Neural progenitor cell (in vitro differentiated cells): ENCODE measurements at regions not wholly inside any gene's neighbourhood (a gene's known extent, or its start where the extent isn't known, plus 50 kb on each side); places are given as distances from the start of the nearest gene placed in this dataset.
A peak's percentile ranks its signal among the peaks of the same experiment; 100 is the strongest.

ENCODE experiments used
- DNase-seq: peaks from one replicate; pipeline ENCODE4 v3.0.0-alpha.2; 2016; ENCODE audit warnings: low spot score
- H2AFZ ChIP-seq: fragments of 200-600 bp; sonication (generic); replicated peaks from 2 replicates; pipeline ENCODE4 v1.6.1; 2016; ENCODE audit warnings: antibody characterized with exemption
- H3F3A ChIP-seq: fragments of 200-600 bp; sonication (generic); 2 replicates; pipeline ENCODE4 v1.6.1; 2016; ENCODE audit warnings: antibody characterized with exemption, low read depth
- H3K27ac ChIP-seq: fragments of 200-600 bp; sonication (generic); 2 replicates; pipeline ENCODE4 v1.5.1; 2016; ENCODE audit warnings: mild to moderate bottlenecking
- H3K27me3 ChIP-seq: fragments of 200-600 bp; sonication (generic); 2 replicates; pipeline ENCODE4 v1.6.1; 2016; ENCODE audit warnings: mild to moderate bottlenecking, moderate library complexity
- H3K36me3 ChIP-seq: fragments of 200-600 bp; sonication (generic); 2 replicates; pipeline ENCODE4 v1.5.1; 2016
- H3K4me1 ChIP-seq: fragments of 200-600 bp; sonication (generic); 2 replicates; pipeline ENCODE4 v1.6.1; 2016; ENCODE audit warnings: mixed run types
- H3K4me2 ChIP-seq: fragments of 200-600 bp; sonication (generic); 2 replicates; pipeline ENCODE4 v1.6.1; 2016
- H3K4me3 ChIP-seq: fragments of 200-600 bp; sonication (generic); 2 replicates; pipeline ENCODE4 v1.5.1; 2016
- H3K79me2 ChIP-seq: fragments of 200-600 bp; sonication (generic); 2 replicates; pipeline ENCODE4 v1.6.1; 2016; ENCODE audit warnings: low read depth
- H3K9ac ChIP-seq: fragments of 200-600 bp; sonication (generic); 2 replicates; pipeline ENCODE4 v1.6.1; 2016
- H3K9me3 ChIP-seq: fragments of 200-600 bp; sonication (generic); 2 replicates; pipeline ENCODE4 v1.5.1; 2016; ENCODE audit warnings: low read depth
- H4K20me1 ChIP-seq: fragments of 200-600 bp; sonication (generic); 2 replicates; pipeline ENCODE4 v1.6.1; 2016; ENCODE audit warnings: low read depth
- H3K27ac Mint-ChIP-seq: 3 replicates; pipeline ENCODE4 v1.8.0; 2021; ENCODE audit warnings: mixed read lengths
- H3K27me3 Mint-ChIP-seq: 2 replicates; pipeline ENCODE4 v1.8.0; 2022; ENCODE audit warnings: low read depth, mild to moderate bottlenecking, inconsistent platforms, moderate library complexity, mixed read lengths; ENCODE audit not compliant: insufficient read depth
- H3K36me3 Mint-ChIP-seq: 3 replicates; pipeline ENCODE4 v1.8.0; 2021; ENCODE audit warnings: mixed read lengths
- H3K4me1 Mint-ChIP-seq: 3 replicates; pipeline ENCODE4 v1.8.0; 2021; ENCODE audit warnings: mixed read lengths
- H3K4me3 Mint-ChIP-seq: 3 replicates; pipeline ENCODE4 v1.8.0; 2021; ENCODE audit warnings: mild to moderate bottlenecking, moderate library complexity, mixed read lengths
- H3K9me3 Mint-ChIP-seq: 3 replicates; pipeline ENCODE4 v1.8.0; 2020; ENCODE audit warnings: mixed read lengths
- EZH2 ChIP-seq: fragments of 200-600 bp; sonication (generic); IDR thresholded peaks from 2 replicates; pipeline ENCODE4 v1.6.1; 2017; ENCODE audit warnings: antibody characterized with exemption, mild to moderate bottlenecking, moderate library complexity
- EZH2phosphoT487 ChIP-seq: fragments of 200-600 bp; sonication (generic); IDR thresholded peaks from 2 replicates; pipeline ENCODE4 v1.6.1; 2017; ENCODE audit warnings: antibody characterized with exemption
- TF ChIP-seq, protein P1 (sequence below): fragments of 200-600 bp; sonication (generic); IDR thresholded peaks from 2 replicates; pipeline ENCODE4 v1.5.1; 2017; ENCODE audit warnings: antibody characterized with exemption, mild to moderate bottlenecking

GRCh38 chr6:104130343-104130742 is 729.4 kb downstream of the HACE1 start:
- no peak for DNase-seq
- H4K20me1 ChIP-seq: no peaks in the 10 kb centered on the region
- H3K4me3 ChIP-seq: no peak overlapping the region
- no peak overlapping the region for H2AFZ ChIP-seq
- Mint-ChIP-seq H3K4me3 (no peak overlapping the region), H3K36me3 (no peaks in the 10 kb centered on the region), H3K27me3 (peaks cover 3% of the 10 kb centered on the region), H3K4me1 (peaks cover 6% of the 10 kb centered on the region), H3K27ac (no peak overlapping the region), H3K9me3 (no peaks in the 10 kb centered on the region)
- H3K4me2 ChIP-seq: no peak overlapping the region
- H3F3A ChIP-seq: no peaks in the 10 kb centered on the region
- no peak overlapping the region for H3K9ac ChIP-seq
- H3K36me3 ChIP-seq: no peaks in the 10 kb centered on the region
- H3K79me2 ChIP-seq: no peaks in the 10 kb centered on the region
- H3K27me3 ChIP-seq: no peaks in the 10 kb centered on the region
- H3K9me3 ChIP-seq: no peaks in the 10 kb centered on the region
- no peaks in the 10 kb centered on the region for H3K4me1 ChIP-seq
- no peak overlapping the region for H3K27ac ChIP-seq
- no peak for TF ChIP-seq EZH2
- TF ChIP-seq, protein P1, sequence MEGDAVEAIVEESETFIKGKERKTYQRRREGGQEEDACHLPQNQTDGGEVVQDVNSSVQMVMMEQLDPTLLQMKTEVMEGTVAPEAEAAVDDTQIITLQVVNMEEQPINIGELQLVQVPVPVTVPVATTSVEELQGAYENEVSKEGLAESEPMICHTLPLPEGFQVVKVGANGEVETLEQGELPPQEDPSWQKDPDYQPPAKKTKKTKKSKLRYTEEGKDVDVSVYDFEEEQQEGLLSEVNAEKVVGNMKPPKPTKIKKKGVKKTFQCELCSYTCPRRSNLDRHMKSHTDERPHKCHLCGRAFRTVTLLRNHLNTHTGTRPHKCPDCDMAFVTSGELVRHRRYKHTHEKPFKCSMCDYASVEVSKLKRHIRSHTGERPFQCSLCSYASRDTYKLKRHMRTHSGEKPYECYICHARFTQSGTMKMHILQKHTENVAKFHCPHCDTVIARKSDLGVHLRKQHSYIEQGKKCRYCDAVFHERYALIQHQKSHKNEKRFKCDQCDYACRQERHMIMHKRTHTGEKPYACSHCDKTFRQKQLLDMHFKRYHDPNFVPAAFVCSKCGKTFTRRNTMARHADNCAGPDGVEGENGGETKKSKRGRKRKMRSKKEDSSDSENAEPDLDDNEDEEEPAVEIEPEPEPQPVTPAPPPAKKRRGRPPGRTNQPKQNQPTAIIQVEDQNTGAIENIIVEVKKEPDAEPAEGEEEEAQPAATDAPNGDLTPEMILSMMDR: no peak

DNA sequence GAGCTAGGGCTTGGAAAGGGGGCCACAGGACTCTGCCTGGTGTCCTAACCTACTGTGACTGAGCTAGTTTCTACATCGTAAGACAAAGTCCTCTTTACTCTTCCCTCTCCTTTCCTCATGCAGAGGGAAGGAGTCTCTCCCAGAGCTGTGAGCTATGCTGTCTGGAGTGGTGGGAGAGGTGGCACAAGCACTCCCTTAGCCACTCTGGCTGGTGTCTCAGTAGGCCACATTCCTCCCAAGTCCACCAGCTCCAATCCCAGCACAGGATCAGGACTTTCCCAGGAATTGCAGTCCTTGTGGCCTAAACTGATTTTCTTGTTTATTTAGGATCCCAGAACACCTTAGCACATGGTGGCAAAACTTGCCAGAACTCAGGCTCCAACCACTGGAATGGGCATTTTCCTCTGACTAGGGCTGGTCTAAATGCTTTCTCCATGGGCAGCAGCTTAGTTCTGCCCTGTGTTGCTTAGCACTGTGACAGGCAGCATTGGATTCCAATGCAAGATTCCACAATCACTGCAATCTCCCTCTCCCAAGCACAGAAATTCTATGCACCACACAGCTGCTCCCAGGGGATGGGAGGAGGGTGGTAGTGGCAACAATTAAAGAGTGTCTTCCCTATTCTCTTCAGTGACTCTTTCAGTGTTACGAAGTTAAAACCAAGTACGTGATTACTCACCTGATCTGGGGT is 733.3 kb downstream of the HACE1 start:
- Histone ChIP-seq H3K9me3 (no peaks in the 10 kb centered on the region), H3K4me3 (no peak overlapping the region), H2AFZ (peak overlapping the region; percentile 42), H3K36me3 (no peaks in the 10 kb centered on the region), H4K20me1 (no peaks in the 10 kb centered on the region), H3K4me1 (no peaks in the 10 kb centered on the region), H3K79me2 (no peaks in the 10 kb centered on the region), H3K27ac (no peak overlapping the region), H3K27me3 (no peaks in the 10 kb centered on the region), H3K9ac (no peak overlapping the region), H3F3A (no peaks in the 10 kb centered on the region), H3K4me2 (no peak overlapping the region)
- no peak overlapping the region for H3K4me3 Mint-ChIP-seq
- peaks cover 3% of the 10 kb centered on the region for H3K9me3 Mint-ChIP-seq
- peaks cover 6% of the 10 kb centered on the region for H3K4me1 Mint-ChIP-seq
- peaks cover 3% of the 10 kb centered on the region for H3K27me3 Mint-ChIP-seq
- H3K36me3 Mint-ChIP-seq: no peaks in the 10 kb centered on the region
- H3K27ac Mint-ChIP-seq: peak overlapping the region; percentile 40
- peak; percentile 19 for DNase-seq
- TF ChIP-seq, protein P1: no peak
- TF ChIP-seq EZH2phosphoT487 (no peak), EZH2 (no peak)

- no peaks in the 10 kb centered on the region for H4K20me1 ChIP-seq
- H3K4me3 ChIP-seq: no peak overlapping the region
- no peak for TF ChIP-seq EZH2
- TF ChIP-seq, protein P1: no peak
- no peak for TF ChIP-seq EZH2phosphoT487
- no peaks in the 10 kb centered on the region for H3F3A ChIP-seq
- H3K27ac ChIP-seq: no peak overlapping the region
- H3K36me3 ChIP-seq: no peaks in the 10 kb centered on the region
- no peaks in the 10 kb centered on the region for H3K27me3 ChIP-seq
- H3K27ac Mint-ChIP-seq: no peak overlapping the region
- peaks cover 6% of the 10 kb centered on the region for H3K4me1 Mint-ChIP-seq
- H3K27me3 Mint-ChIP-seq: peaks cover 3% of the 10 kb centered on the region
- no peak overlapping the region for H3K4me2 ChIP-seq
- no peaks in the 10 kb centered on the region for H3K4me1 ChIP-seq
- H3K9ac ChIP-seq: no peak overlapping the region
- H3K4me3 Mint-ChIP-seq: no peak overlapping the region
- no peak for DNase-seq
- peaks cover 3% of the 10 kb centered on the region for H3K9me3 Mint-ChIP-seq
- H3K79me2 ChIP-seq: no peaks in the 10 kb centered on the region
- no peak overlapping the region for H2AFZ ChIP-seq
- H3K9me3 ChIP-seq: no peaks in the 10 kb centered on the region
- H3K36me3 Mint-ChIP-seq: no peaks in the 10 kb centered on the region
Observed at GRCh38 chr6:104123227-104123626, 736.5 kb downstream of the HACE1 start.
